OCI-M1 (cell line): ENCODE measurements at regions not wholly inside any gene's neighbourhood (a gene's known extent, or its start where the extent isn't known, plus 50 kb on each side); places are given as distances from the start of the nearest gene placed in this dataset.
"Not testable (repeated sequence)": the region's sequence is repeated elsewhere in the genome, so short reads cannot be mapped to it uniquely, and the experiment has no call there.

Experiments
- DNase-seq: peaks from one replicate; lab custom pipeline; 2025; lab: John Stamatoyannopoulos, UW

GRCh38 chr6:114650891-114651290 lies 308.1 kb upstream of the HS3ST5 start:
- DNase-seq = no peak

DNA sequence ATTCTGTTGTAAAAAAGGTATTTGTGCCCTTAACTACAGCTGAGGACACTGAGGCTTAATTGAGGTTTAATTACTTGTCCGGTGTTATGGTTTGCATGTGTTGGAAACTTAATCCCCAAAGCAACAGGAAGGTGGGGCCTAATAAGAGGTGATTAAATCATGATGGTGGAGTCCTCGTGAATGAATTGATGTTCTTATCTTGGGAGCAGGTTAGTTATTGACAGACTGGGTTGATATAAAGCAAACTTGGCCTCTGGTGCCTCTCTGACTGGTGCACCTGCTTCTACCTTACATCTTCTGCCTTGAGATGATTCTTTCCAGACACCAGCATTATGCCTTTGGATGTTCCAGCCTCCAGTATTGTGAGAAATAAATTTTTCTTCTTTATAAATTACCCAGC lies 306.5 kb upstream of the HS3ST5 start:
- no peak for DNase-seq

GRCh38 chr6:114648847-114649246 lies 306.0 kb upstream of the HS3ST5 start:
- no peak for DNase-seq

DNA sequence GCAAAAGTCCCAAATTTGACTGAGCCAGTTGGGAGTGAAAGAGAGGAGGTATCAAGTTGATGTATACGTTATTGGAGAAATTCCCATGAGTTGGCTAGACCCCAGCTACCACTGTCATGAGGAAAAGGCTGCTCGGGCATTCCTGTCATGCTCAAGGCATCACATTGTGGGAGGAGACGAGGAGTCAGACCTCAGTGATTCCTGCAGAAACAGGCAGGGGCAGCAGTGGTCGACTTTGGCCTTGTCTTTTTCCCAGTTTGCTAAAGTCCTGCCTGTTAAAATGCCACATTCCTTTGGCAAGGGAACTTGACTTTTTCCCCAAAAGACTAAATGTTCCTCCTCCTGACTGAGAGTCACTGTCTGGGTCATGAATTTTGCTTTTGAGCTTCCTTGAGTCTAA lies 295.5 kb upstream of the HS3ST5 start:
- no peak for DNase-seq

- no peak for DNase-seq
These were observed 291.2 kb upstream of the HS3ST5 start for GRCh38 chr6:114634016-114634415.

DNA sequence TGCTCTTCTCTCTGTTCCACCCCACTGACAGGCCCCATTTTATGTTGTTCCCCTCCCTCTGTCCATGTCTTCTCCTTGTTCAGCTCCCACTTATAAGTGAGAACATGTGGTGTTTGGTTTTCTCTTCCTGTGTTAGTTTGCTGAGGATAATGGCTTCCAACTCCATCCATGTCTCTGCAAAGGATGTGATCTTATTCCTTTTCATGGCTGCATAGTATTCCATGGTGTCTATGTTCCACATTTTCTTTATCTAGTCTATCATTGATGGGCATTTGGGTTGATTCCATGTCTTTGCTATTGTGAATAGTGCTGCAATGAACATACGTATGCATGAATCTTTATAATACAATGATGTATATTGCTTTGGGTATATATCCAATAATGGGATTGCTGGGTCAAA lies 283.4 kb upstream of the HS3ST5 start:
- DNase-seq = not testable (repeated sequence)

- DNase-seq = no peak
These were observed 276.9 kb upstream of the HS3ST5 start for GRCh38 chr6:114619621-114620200.

DNA sequence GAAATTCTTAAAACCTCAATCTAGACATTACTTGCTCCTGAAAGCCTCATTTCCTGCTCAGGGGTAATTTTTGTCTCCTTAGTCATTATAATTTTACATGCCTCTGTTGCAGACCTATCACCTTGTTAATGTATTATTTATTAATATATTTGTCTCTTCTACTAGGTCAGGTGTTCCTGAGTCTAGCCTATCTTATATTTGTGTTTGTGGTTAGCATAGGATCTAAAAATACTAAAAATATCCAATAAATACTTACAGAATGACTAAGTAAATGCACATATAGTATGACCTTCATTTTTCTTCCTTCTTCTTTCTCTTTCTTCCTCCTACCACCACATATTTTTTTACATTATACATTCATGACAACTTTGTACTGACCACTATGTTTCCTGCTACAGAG lies 268.9 kb upstream of the HS3ST5 start:
- DNase-seq = no peak

DNA sequence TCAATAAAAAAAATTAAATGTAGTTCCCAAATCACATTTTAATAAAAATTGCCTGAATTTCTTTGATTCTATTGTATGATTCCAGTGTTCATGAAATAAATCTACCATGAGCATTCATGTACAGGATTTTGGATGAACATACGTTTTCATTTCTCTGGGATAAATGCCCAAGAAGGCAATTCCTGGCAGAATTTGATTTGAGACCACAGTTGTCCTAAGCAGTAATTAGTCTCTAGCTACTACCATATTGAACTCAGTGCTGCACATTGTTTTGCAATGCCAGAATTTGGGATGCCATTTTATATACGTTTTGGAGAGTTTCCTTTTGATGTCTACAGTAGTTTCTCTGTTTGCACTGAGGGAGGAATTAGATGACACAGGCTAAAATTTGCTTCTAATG lies 265.3 kb upstream of the HS3ST5 start:
- DNase-seq = no peak

GRCh38 chr6:114605656-114606055 lies 262.8 kb upstream of the HS3ST5 start:
- no peak for DNase-seq

DNA sequence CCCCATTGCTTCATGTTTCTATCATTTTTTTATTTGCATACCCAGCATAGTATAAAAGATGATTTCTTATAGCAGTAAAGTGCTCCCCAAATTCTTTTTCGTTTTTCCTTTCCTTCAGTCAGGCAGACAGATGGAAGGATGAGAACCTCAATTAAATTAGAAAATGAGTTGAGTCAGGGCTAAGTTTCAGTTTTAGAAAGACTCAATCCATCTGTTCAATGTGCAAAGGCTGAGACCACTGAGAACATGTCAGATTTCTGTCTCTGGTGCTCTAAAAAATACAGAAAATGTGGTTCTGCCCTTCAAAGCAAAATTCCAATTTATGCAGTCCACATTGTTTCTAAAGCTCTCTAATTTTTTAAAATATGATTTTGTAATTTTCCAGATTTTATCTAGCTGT lies 257.6 kb upstream of the HS3ST5 start:
- no peak for DNase-seq

- DNase-seq = no peak
These were observed 252.8 kb upstream of the HS3ST5 start for GRCh38 chr6:114595591-114595990.

DNA sequence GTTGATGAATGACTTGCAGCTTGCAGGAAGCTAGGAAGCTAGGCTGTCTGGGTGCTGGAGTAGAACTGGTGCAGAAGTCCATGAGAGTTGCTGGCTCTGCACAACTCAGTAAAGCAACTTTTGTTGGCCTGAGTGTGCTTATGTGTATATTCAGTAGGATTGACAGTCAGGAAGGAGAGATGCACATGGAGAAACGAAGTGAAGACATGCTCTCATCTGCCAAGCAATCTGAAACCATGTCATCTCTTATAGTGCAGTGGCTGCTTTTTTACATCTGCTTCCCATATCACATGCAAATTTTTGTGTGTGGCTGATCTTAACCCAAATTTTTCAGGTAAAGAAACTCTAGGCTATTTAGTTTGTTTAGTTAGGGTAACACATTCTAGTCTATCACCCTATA lies 252.4 kb upstream of the HS3ST5 start:
- DNase-seq = no peak

- no peak for DNase-seq
These were observed 249.7 kb upstream of the HS3ST5 start for GRCh38 chr6:114592506-114592905.

DNA sequence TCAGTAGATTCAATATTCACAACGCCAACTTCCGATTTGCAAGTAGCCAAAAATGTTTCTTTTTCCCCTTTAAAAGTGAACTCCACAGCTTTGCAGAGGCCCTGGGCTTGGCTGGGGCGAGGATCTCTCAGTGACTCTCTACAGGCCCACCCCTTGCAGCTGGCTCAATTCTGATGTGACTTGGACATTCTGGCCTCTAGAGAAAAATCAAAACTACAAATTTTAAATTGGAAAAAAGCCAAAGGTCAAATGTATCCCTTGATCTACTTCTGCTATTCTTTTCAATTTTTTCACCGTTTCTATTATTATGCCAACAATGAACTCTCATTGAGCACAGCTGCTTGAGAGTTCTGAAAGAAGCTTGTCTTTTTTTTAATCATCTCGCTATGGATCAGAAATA lies 245.9 kb upstream of the HS3ST5 start:
- DNase-seq = no peak

DNA sequence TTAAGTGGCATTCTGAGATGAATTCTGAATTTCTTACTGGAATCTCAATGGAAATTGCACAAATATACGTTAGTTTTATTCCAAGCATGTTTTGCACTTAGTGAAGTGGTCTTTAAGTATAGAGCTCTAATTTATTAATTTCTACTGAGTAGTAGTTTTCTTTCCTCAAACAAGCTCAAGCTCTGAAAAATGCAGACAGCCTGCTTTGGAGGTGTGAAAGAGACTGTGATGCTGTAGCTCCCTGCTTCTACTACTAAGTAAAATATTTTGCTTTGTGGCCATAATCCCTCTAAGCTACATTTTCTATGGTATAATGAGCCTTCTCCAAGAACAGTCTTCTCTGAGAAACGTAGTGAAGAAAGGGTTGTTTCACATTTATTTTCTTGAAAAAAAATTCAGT lies 243.5 kb upstream of the HS3ST5 start:
- no peak for DNase-seq

- DNase-seq = no peak
These were observed 238.5 kb upstream of the HS3ST5 start for GRCh38 chr6:114581293-114581692.

DNA sequence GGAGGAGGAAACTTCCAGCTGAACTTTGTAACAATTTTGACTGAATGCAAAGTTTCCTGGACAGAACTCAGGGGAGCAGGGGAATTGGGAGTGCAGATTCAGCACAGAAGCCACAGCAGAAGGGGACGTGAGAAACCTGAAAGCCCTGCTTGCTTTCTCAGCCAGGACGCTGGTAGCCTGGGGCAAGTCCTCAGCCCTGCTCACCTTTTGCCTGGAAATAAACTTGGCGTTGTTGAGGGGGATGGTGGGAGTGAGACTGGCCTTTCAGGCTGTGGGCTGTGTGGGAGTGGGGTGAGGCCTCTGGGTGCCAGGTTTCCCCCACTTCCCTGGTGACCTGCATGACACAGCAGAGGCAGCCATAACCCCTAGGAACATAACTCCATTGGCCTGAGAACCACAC lies 238.1 kb upstream of the HS3ST5 start:
- no peak for DNase-seq

DNA sequence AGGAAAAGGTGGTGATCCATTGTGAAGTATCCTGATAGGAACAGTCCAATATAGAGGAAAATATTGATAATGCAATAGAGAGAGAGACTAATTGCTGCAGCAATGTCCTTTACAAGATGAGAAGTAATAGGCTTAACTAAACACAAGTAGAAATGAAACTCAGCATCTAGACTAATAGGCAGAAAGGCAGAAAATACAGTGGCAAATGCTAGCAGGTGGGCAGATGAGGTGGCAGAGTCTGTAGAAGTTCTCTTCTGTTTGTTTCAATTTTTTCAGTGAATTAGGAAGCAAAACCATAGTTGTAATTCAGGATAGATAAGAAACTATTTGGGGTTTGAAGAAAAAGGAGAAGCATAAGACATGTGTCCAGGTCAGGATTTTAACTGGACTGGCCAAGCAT lies 236.7 kb upstream of the HS3ST5 start:
- DNase-seq = no peak

DNA sequence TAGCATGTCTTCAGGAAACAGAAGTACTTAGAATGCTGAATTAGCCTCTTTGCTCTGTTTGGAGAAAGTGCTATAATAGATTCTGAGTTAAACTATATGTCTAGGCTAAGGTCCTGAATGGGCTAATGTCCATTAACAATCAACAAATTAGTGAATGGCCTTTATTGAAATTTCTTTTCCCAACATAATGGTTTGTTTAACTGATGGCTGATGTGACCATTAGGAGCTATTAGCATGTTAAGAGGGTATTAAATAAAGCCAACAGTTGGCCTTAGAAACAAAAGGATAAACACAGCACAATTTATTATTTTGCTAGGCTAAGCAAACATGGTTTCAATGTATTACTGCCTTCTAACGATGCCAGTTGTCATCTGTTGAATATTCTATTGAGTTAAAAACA lies 234.3 kb upstream of the HS3ST5 start:
- no peak for DNase-seq

DNA sequence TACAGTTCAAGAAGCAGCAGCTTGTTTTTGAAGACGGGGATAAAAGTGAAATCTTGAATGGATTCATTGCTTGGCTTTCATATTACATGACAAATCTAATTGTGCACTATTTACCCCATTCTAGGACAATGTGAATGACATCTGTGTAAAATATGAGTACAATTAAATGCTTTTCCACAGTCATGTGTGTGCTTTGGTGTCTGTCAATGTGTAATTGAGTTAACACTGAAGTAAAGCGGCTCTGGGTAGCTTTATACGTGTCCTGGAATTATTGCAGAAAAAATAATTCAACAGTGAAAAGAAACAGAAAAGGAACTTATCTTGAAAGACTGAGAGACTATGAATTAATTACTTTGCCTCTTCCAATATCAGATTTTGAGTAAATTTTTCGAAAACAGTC lies 233.5 kb upstream of the HS3ST5 start:
- no peak for DNase-seq

GRCh38 chr6:114569669-114570068 lies 226.8 kb upstream of the HS3ST5 start:
- no peak for DNase-seq

DNA sequence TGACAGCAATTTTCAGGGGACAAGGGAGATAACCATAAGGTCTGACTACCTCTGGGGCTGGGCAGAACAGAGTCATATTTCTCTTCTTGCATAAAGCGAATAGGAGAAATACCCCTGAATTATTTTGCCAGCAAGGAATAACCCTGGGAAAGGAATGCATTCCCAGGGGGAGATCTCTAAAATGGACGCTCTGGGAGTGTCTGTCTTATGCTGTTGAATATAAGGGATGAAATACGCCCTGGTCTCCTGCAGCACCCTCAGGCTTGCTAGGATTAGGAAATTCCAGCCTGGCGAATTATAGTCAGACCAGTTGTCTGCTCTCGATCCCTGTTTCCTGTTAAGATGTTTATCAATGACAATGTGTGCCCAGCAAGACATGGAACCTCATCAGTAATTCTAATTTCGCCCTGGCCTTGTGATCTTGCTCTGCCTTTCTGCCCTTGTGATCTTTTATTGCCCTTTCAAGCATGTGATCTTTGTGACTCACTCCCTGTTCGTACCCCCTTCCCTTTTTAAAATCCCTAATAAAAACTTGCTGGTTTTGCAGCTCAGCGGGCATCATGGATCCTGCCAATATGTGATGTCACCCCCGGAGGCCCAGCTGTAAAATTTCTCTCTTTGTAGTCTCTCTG lies 221.6 kb upstream of the HS3ST5 start:
- no peak for DNase-seq

DNA sequence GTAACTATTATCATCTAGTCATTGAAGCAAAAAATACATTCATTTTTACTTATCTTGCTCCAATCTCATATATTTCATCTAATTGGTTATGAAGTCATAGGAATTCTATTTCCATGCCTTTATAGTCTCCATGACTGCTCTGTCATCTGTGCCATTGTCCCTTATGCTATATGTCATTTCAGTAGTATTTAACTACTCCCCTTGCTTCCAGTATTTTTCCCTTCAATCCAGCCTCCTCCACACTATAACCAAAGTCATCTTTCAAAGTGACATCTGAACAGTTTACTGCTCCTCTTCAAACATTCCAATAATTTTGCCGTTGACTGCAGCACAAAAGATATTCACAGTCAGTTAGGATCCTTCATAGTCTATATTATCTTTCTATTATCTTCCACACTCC lies 216.6 kb upstream of the HS3ST5 start:
- DNase-seq = no peak
